SK-N-SH (cell line): ENCODE measurements at regions not wholly inside any gene's neighbourhood (a gene's known extent, or its start where the extent isn't known, plus 50 kb on each side); places are given as distances from the start of the nearest gene placed in this dataset.
A peak's percentile ranks its signal among the peaks of the same experiment; 100 is the strongest.

Source experiments
- CTCF ChIA-PET: fragments of 300-600, 350-600 bp; formaldehyde crosslinking; extraction: SDS; loops from one replicate; lab custom pipeline; 2021; lab: Yijun Ruan, JAX
- POLR2A ChIA-PET: fragments of 350-600 bp; sonication (Branson Sonifier 250); formaldehyde crosslinking; extraction: SDS; loops from one replicate; lab custom pipeline; 2020; ENCODE audit warnings: antibody characterized with exemption, inconsistent platforms; lab: Yijun Ruan, JAX
- DNase-seq: peaks from one replicate; pipeline ENCODE4 v3.0.0; 2012
- H2AFZ ChIP-seq: fragments of 200-600 bp; sonication (generic); 2 replicates; pipeline ENCODE4 v1.8.1; 2016; ENCODE audit warnings: antibody characterized with exemption, mild to moderate bottlenecking, low read depth
- H3F3A ChIP-seq: fragments of 200-600 bp; sonication (generic); replicated peaks from 2 replicates; pipeline ENCODE3; 2016; ENCODE audit warnings: antibody characterized with exemption, mild to moderate bottlenecking; ENCODE audit not compliant: insufficient read depth
- H3K27ac ChIP-seq, 2 experiments: fragments of 200-500 bp in 1 of 2; fragments of 200-600 bp in 1 of 2; sonication (Bioruptor generic) in 1 of 2; sonication (generic), shearing (Covaris generic) in 1 of 2; 2 replicates each; pipeline versions ENCODE4 v1.5.1 to v1.6.1; 2014 to 2016; ENCODE audit warnings: low read depth in 2 of 2, inconsistent platforms in 1 of 2, low read length in 1 of 2, mild to moderate bottlenecking in 1 of 2, mixed read lengths in 1 of 2
- H3K27me3 ChIP-seq: fragments of 200-600 bp; sonication (generic), shearing (Covaris generic); 2 replicates; pipeline ENCODE4 v1.6.1; 2016; ENCODE audit warnings: mixed run types; ENCODE audit not compliant: insufficient read depth
- H3K36me3 ChIP-seq, 2 experiments: fragments of 200-500 bp in 1 of 2; fragments of 200-600 bp in 1 of 2; sonication (Bioruptor generic) in 1 of 2; sonication (generic) in 1 of 2; replicated peaks in 1 of 2; 2 replicates each; pipeline versions ENCODE3 to v1.5.1; 2014 to 2016; ENCODE audit warnings: low read length in 1 of 2, mild to moderate bottlenecking in 1 of 2; ENCODE audit not compliant: insufficient read depth in 2 of 2, control insufficient read depth in 1 of 2
- H3K4me1 ChIP-seq, 2 experiments: fragments of 200-500 bp in 1 of 2; fragments of 200-600 bp in 1 of 2; sonication (Bioruptor generic) in 1 of 2; sonication (generic), shearing (Covaris generic) in 1 of 2; 2 replicates each; pipeline versions ENCODE4 v1.5.1 to v1.6.1; 2014 to 2016; ENCODE audit warnings: low read depth in 1 of 2, low read length in 1 of 2, mixed run types in 1 of 2; ENCODE audit not compliant: insufficient read depth in 2 of 2, control insufficient read depth in 1 of 2
- H3K4me2 ChIP-seq: fragments of 200-600 bp; sonication (generic), shearing (Covaris generic); 2 replicates; pipeline ENCODE4 v1.6.1; 2017; ENCODE audit warnings: mixed run types
- H3K4me3 ChIP-seq, 2 experiments: fragments of 200-500 bp in 1 of 2; fragments of 200-600 bp in 1 of 2; sonication (Bioruptor generic) in 1 of 2; sonication (generic), shearing (Covaris generic) in 1 of 2; 2 replicates each; pipeline versions ENCODE4 v1.5.1 to v1.8.1; 2014 to 2016; ENCODE audit warnings: low read depth in 2 of 2, inconsistent platforms in 1 of 2, low read length in 1 of 2, mild to moderate bottlenecking in 1 of 2, mixed read lengths in 1 of 2, moderate library complexity in 1 of 2
- H3K79me2 ChIP-seq: fragments of 200-600 bp; sonication (generic); 2 replicates; pipeline ENCODE4 v1.8.1; 2017; ENCODE audit warnings: mild to moderate bottlenecking; ENCODE audit not compliant: insufficient read depth
- H3K9ac ChIP-seq: fragments of 200-600 bp; sonication (generic); 2 replicates; pipeline ENCODE4 v1.6.1; 2017; ENCODE audit warnings: mixed run types
- H3K9me2 ChIP-seq: fragments of 200-600 bp; sonication (generic); 2 replicates; pipeline ENCODE4 v1.6.1; 2017; ENCODE audit warnings: mixed run types
- H3K9me3 ChIP-seq: fragments of 200-600 bp; sonication (generic); 2 replicates; pipeline ENCODE4 v1.6.1; 2017; ENCODE audit warnings: mixed run types, mild to moderate bottlenecking, moderate library complexity
- H4K20me1 ChIP-seq: fragments of 200-600 bp; sonication (generic); 2 replicates; pipeline ENCODE4 v1.6.1; 2017; ENCODE audit warnings: mild to moderate bottlenecking, mixed run types; ENCODE audit not compliant: insufficient read depth
- CHD2 ChIP-seq: fragments of 150-350 bp; IDR thresholded peaks from 2 replicates; pipeline ENCODE4 v1.6.1; 2018; ENCODE audit warnings: low read length; ENCODE audit not compliant: partially characterized antibody
- EP300 ChIP-seq, 2 experiments: IDR thresholded peaks; 2 replicates each; pipeline versions ENCODE4 v1.4.0 to v1.6.1; 2012; ENCODE audit warnings: borderline replicate concordance in 1 of 2, low read depth in 1 of 2, low read length in 1 of 2
- MEF2A ChIP-seq: IDR thresholded peaks from 2 replicates; pipeline ENCODE4 v1.4.0; 2012; ENCODE audit warnings: low read depth, borderline replicate concordance
- NRF1 ChIP-seq: IDR thresholded peaks from 2 replicates; pipeline ENCODE4 v1.6.1; 2012; ENCODE audit warnings: low read depth, mild to moderate bottlenecking, low read length
- POLR2AphosphoS5 ChIP-seq: IDR thresholded peaks from 2 replicates; pipeline ENCODE4 v1.6.1; 2012; ENCODE audit warnings: low read depth, low read length
- RAD21 ChIP-seq: IDR thresholded peaks from 2 replicates; pipeline ENCODE4 v1.6.1; 2012; ENCODE audit warnings: mild to moderate bottlenecking, low read length
- RCOR1 ChIP-seq: fragments of 150-350 bp; IDR thresholded peaks from 2 replicates; pipeline ENCODE4 v1.6.1; 2017; ENCODE audit warnings: antibody characterized with exemption, low read length
- SMC3 ChIP-seq: IDR thresholded peaks from 2 replicates; pipeline ENCODE4 v1.6.1; 2012; ENCODE audit warnings: low read depth, low read length, improper control_type of control experiment
- TAF1 ChIP-seq: IDR thresholded peaks from 2 replicates; pipeline ENCODE4 v1.6.1; 2012; ENCODE audit warnings: low read depth, mild to moderate bottlenecking, low read length, moderate library complexity, borderline replicate concordance
- WGBS: methylation state at CpG from one replicate; pipeline ENCODE4 v1.1.6; 2017; ENCODE audit warnings: low lambda C conversion rate; 5-methylcytosine and 5-hydroxymethylcytosine counted together
- TF ChIP-seq, protein P1 (sequence below): IDR thresholded peaks from 2 replicates; pipeline ENCODE4; 2012
- TF ChIP-seq, protein P2 (sequence below): fragments of 200-600 bp; sonication (generic); IDR thresholded peaks from 2 replicates; pipeline ENCODE4 v1.6.1; 2017; ENCODE audit warnings: antibody characterized with exemption, mild to moderate bottlenecking, moderate library complexity
- TF ChIP-seq, protein P3 (sequence below): IDR thresholded peaks from 2 replicates; pipeline ENCODE4 v1.6.1; 2012; ENCODE audit warnings: mild to moderate bottlenecking, low read depth, low read length, moderate library complexity
- TF ChIP-seq, protein P4 (sequence below): IDR thresholded peaks from 2 replicates; pipeline ENCODE4 v1.4.0; 2012; ENCODE audit warnings: low read depth, borderline replicate concordance

DNA sequence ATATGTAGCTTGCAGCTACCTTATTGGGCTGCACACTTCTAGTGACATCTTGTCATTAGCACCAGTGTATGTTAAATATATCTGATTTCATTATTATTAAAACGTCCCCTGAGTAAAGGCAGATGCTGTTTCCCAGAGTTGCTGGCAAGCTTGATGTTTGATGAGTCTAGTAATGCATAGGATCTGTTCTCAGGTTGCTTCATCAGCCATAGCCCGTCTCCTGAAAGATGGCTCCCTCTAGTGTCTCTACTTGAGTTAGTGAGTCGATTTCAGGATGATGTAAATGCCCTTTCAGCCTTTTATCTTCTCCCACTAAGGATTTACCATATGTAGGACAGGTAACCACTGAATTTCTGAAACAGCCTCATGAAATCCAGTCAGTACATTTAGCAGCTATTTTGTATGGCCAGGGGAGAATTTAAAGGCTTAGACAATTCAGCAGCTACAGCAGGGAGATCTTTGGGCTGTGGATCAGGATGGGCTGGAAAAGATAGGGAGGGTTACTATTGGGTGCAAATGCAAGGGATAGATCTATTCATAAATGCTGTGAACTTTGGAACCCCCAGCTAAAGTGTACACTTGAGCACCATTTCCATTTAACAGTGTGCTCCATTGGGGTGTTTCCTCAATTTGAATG is 376.3 kb downstream of the CNTNAP4 start:
- DNase-seq = peak; percentile 39
- peaks cover 0 to 16% of the 10 kb centered on the region in 2 experiments; a peak in 2 of 4 replicates for H3K4me1 ChIP-seq
- TF ChIP-seq RAD21 = peak; percentile 94
- TF ChIP-seq, protein P1, sequence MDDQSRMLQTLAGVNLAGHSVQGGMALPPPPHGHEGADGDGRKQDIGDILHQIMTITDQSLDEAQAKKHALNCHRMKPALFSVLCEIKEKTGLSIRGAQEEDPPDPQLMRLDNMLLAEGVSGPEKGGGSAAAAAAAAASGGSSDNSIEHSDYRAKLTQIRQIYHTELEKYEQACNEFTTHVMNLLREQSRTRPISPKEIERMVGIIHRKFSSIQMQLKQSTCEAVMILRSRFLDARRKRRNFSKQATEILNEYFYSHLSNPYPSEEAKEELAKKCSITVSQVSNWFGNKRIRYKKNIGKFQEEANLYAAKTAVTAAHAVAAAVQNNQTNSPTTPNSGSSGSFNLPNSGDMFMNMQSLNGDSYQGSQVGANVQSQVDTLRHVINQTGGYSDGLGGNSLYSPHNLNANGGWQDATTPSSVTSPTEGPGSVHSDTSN = no peak
- peak; percentile 72 for TF ChIP-seq SMC3
- TF ChIP-seq, protein P2, sequence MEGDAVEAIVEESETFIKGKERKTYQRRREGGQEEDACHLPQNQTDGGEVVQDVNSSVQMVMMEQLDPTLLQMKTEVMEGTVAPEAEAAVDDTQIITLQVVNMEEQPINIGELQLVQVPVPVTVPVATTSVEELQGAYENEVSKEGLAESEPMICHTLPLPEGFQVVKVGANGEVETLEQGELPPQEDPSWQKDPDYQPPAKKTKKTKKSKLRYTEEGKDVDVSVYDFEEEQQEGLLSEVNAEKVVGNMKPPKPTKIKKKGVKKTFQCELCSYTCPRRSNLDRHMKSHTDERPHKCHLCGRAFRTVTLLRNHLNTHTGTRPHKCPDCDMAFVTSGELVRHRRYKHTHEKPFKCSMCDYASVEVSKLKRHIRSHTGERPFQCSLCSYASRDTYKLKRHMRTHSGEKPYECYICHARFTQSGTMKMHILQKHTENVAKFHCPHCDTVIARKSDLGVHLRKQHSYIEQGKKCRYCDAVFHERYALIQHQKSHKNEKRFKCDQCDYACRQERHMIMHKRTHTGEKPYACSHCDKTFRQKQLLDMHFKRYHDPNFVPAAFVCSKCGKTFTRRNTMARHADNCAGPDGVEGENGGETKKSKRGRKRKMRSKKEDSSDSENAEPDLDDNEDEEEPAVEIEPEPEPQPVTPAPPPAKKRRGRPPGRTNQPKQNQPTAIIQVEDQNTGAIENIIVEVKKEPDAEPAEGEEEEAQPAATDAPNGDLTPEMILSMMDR = peak; percentile 64
- peak; percentile 38 for TF ChIP-seq CHD2
- peak in 1 of 2 experiments; percentile 67; a peak in 2 of 4 replicates for TF ChIP-seq EP300 (IDR thresholded peaks at IDR 0.05; ENCODE audit: borderline replicate concordance in 1 of 2, low read depth in 1 of 2, low read length in 1 of 2)
- no peak for TF ChIP-seq MEF2A
- 0 out of 2 replicates have a peak, but pooled peaks have one; percentile 13 for TF ChIP-seq RCOR1
- no peak for TF ChIP-seq TAF1
- no peaks in the 10 kb centered on the region for H3F3A ChIP-seq
- no peaks in the 10 kb centered on the region for H4K20me1 ChIP-seq
- H2AFZ ChIP-seq = no peak overlapping the region
- H3K79me2 ChIP-seq = no peaks in the 10 kb centered on the region
- no peak overlapping the region; a peak in 1 of 4 replicates for H3K4me3 ChIP-seq
- H3K4me2 ChIP-seq = no peak overlapping the region
- 4% methylated on average over 3 of the region's 3 CpGs for WGBS
- no peaks in the 10 kb centered on the region for H3K9me3 ChIP-seq
- H3K9ac ChIP-seq = no peak overlapping the region
- CTCF ChIA-PET = interaction anchor here (0.5 to 3.4 kb wide), 66 partner anchors 11 to 1224 kb away, joined by 3 to 67 read pairs (median 4); partner anchors contain the start of gene CNTNAP4
- peak overlapping the region in 1 of 2 experiments; percentile 28; a peak in 1 of 4 replicates for H3K27ac ChIP-seq
- H3K9me2 ChIP-seq = no peaks in the 10 kb centered on the region
- H3K27me3 ChIP-seq = no peaks in the 10 kb centered on the region
- H3K36me3 ChIP-seq = no peaks in the 10 kb centered on the region
- POLR2A ChIA-PET = interaction anchor here (1.4 kb wide), 1 partner anchor 374 kb away, joined by 6 read pairs; no protein-coding TSS in a partner anchor

DNA sequence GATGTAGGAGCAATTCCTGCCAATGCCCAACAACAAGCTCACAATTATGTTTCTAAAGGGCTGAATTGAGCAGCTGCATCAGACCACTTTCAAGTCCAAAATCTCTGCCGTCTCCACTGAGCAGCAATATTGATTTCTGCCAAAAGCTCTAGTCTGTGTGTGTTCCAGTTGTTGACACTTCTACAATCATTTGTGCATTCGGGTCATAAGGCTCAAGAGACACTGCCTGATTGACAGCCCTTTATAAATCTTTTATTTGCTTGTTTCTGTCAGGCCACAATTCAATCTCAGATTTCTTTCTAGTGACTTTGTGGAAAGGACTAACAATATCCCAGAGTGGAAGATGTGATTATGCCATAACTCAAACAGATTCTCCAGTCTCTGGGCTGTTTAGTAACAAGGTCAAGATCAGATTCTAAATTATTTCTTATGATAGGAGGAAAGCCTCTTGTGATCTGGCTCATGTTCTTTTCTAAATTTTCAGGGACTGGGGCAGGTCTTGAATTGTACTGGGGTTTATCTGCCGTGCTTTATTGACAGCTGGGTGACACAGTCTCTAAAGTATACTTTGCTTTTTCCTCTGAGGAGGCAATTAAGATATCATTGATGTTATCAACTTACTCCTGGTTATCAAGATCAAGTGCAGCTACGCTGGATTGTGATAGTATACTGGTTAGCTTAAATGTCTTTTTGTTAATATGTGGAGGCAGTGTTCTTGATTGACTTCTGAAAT is 377.1 kb downstream of the CNTNAP4 start:
- H3F3A ChIP-seq = no peaks in the 10 kb centered on the region
- 18% methylated on average over 4 of the region's 4 CpGs for WGBS
- peaks cover 0 to 16% of the 10 kb centered on the region in 2 experiments; a peak in 2 of 4 replicates for H3K4me1 ChIP-seq
- no peaks in the 10 kb centered on the region for H3K9me2 ChIP-seq
- H3K36me3 ChIP-seq = no peaks in the 10 kb centered on the region
- no peak overlapping the region for H3K4me2 ChIP-seq
- H4K20me1 ChIP-seq = no peaks in the 10 kb centered on the region
- H3K9me3 ChIP-seq = no peaks in the 10 kb centered on the region
- no peak overlapping the region for H3K9ac ChIP-seq
- DNase-seq = no peak
- TF ChIP-seq, protein P3, sequence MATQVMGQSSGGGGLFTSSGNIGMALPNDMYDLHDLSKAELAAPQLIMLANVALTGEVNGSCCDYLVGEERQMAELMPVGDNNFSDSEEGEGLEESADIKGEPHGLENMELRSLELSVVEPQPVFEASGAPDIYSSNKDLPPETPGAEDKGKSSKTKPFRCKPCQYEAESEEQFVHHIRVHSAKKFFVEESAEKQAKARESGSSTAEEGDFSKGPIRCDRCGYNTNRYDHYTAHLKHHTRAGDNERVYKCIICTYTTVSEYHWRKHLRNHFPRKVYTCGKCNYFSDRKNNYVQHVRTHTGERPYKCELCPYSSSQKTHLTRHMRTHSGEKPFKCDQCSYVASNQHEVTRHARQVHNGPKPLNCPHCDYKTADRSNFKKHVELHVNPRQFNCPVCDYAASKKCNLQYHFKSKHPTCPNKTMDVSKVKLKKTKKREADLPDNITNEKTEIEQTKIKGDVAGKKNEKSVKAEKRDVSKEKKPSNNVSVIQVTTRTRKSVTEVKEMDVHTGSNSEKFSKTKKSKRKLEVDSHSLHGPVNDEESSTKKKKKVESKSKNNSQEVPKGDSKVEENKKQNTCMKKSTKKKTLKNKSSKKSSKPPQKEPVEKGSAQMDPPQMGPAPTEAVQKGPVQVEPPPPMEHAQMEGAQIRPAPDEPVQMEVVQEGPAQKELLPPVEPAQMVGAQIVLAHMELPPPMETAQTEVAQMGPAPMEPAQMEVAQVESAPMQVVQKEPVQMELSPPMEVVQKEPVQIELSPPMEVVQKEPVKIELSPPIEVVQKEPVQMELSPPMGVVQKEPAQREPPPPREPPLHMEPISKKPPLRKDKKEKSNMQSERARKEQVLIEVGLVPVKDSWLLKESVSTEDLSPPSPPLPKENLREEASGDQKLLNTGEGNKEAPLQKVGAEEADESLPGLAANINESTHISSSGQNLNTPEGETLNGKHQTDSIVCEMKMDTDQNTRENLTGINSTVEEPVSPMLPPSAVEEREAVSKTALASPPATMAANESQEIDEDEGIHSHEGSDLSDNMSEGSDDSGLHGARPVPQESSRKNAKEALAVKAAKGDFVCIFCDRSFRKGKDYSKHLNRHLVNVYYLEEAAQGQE = no peak
- no peak for TF ChIP-seq POLR2AphosphoS5
- TF ChIP-seq SMC3 = no peak
- TF ChIP-seq, protein P4, sequence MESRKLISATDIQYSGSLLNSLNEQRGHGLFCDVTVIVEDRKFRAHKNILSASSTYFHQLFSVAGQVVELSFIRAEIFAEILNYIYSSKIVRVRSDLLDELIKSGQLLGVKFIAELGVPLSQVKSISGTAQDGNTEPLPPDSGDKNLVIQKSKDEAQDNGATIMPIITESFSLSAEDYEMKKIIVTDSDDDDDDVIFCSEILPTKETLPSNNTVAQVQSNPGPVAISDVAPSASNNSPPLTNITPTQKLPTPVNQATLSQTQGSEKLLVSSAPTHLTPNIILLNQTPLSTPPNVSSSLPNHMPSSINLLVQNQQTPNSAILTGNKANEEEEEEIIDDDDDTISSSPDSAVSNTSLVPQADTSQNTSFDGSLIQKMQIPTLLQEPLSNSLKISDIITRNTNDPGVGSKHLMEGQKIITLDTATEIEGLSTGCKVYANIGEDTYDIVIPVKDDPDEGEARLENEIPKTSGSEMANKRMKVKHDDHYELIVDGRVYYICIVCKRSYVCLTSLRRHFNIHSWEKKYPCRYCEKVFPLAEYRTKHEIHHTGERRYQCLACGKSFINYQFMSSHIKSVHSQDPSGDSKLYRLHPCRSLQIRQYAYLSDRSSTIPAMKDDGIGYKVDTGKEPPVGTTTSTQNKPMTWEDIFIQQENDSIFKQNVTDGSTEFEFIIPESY = no peak
- no peak for TF ChIP-seq NRF1
- H3K79me2 ChIP-seq = no peaks in the 10 kb centered on the region
- H3K4me3 ChIP-seq = no peak overlapping the region
- H3K27ac ChIP-seq = no peak overlapping the region; a peak in 1 of 4 replicates
- CTCF ChIA-PET = interaction anchor here (0.5 to 3.4 kb wide), 49 partner anchors 10 to 1225 kb away, joined by 3 to 67 read pairs (median 4); partner anchors contain the start of gene CNTNAP4
- POLR2A ChIA-PET = interaction anchor here (1.4 kb wide), 1 partner anchor 375 kb away, joined by 6 read pairs; no protein-coding TSS in a partner anchor
- no peak overlapping the region for H2AFZ ChIP-seq
- H3K27me3 ChIP-seq = no peaks in the 10 kb centered on the region
